Hematopoietic multipotent progenitor cell treated with erythropoietin and hydrocortisone succinate and interleukin-3 and kit ligand, for 4 days (in vitro differentiated cells): ENCODE measurements at regions not wholly inside any gene's neighbourhood (a gene's known extent, or its start where the extent isn't known, plus 50 kb on each side); places are given as distances from the start of the nearest gene placed in this dataset.
A peak's percentile ranks its signal among the peaks of the same experiment; 100 is the strongest.

Experiments
- DNase-seq: peaks from one replicate; pipeline ENCODE4 v3.0.0-alpha.2; 2015

- no peak for DNase-seq
Measured at GRCh38 chr13:36750046-36750445, 69.0 kb upstream of the RFXAP start.

GRCh38 chr13:36750461-36750860, 68.6 kb upstream of the RFXAP start:
- no peak for DNase-seq

GRCh38 chr13:36750946-36751345, 68.1 kb upstream of the RFXAP start:
- DNase-seq = no peak

GRCh38 chr13:36752673-36753072, 66.3 kb upstream of the RFXAP start:
- no peak for DNase-seq

GRCh38 chr13:36753176-36753575, 65.8 kb upstream of the RFXAP start:
- no peak for DNase-seq

- peak; percentile 34 for DNase-seq
Measured at GRCh38 chr13:36758345-36758744, 60.7 kb upstream of the RFXAP start.

GRCh38 chr13:36763126-36763722, 55.8 kb upstream of the RFXAP start:
- DNase-seq = no peak

GRCh38 chr13:36764536-36764935, 54.5 kb upstream of the RFXAP start:
- DNase-seq = no peak

- DNase-seq = no peak
Measured at GRCh38 chr13:36764957-36765356, 54.1 kb upstream of the RFXAP start.

GRCh38 chr13:36766295-36766694, 52.7 kb upstream of the RFXAP start:
- DNase-seq = no peak

- no peak for DNase-seq
Measured at GRCh38 chr13:36767276-36767675, 51.7 kb upstream of the RFXAP start.

- no peak for DNase-seq
Measured at GRCh38 chr13:36769126-36769525, 49.9 kb upstream of the RFXAP start.
